ENCODE measurements at regions not wholly inside any gene's neighbourhood (a gene's known extent, or its start where the extent isn't known, plus 50 kb on each side); places are given as distances from the start of the nearest gene placed in this dataset.
"Not testable (repeated sequence)": the region's sequence is repeated elsewhere in the genome, so short reads cannot be mapped to it uniquely, and the experiment has no call there.

DNA sequence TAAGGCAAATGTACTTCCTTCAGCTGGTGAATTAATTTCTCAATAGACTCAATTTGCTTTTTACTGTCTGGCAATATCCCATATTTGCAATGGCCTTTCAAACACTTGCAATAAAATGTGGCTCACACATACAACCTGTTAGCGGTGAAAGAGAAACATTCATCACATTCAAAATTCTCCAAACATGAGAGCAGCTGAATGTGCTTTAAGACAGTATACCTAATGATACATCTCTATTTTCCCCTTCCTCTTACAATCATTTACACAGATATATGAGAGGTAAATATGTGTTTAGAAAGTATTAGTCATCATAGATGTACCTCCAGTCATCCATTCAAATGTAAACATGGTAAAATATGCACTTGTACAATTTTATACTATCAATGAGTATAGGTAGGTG is 61.5 kb upstream of the GOLGA8O start:
- H3K27me3 ChIP-seq (ENCODE audit: control insufficient read depth, insufficient read depth, low read length); POLR2A ChIA-PET; ATAC-seq; intact Hi-C loops (cut with micrococcal nuclease; ENCODE audit: unreplicated experiment); H3K9me3 ChIP-seq (ENCODE audit: control insufficient read depth, insufficient read depth, low read depth, low read length); H3K27ac ChIP-seq (ENCODE audit: low read length); in situ Hi-C loops (cut with HindIII; ENCODE audit: low pct_unique_long_range_greater_than_20kb, low sequenced_read_pairs); BruUV-seq (replicated peaks); H3K4me3 ChIP-seq (ENCODE audit: low read depth in 2 of 2, low read length in 2 of 2); H3K36me3 ChIP-seq (ENCODE audit: control insufficient read depth, insufficient read depth, low read length); CTCF ChIA-PET; H3K4me1 ChIP-seq (ENCODE audit: control insufficient read depth, insufficient read depth, low read length); DNase-seq (ENCODE audit: low read depth, low spot score): not testable (repeated sequence)

DNA sequence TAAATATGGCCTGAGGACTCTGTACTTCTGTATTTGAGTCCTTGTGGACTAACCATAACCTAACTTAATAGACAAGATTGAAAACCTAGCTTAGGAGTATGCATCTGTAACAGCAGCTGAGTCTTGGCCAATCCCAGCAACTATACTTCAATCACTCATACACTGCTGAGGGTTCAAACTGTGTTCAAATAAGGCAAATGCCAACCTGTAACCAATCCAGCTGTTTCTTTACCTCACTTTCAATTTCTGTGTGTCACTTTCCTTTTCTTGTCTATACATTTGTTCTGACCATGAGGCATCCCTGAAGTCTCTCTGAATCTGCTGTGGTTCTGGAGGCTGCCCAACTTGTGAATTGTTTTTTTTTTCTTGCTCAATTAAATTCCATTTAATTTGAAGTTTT is 57.9 kb upstream of the GOLGA8O start:
- BruUV-seq (replicated peaks); H3K27ac ChIP-seq (ENCODE audit: low read length); H3K27me3 ChIP-seq (ENCODE audit: control insufficient read depth, insufficient read depth, low read length); in situ Hi-C loops (cut with HindIII; ENCODE audit: low pct_unique_long_range_greater_than_20kb, low sequenced_read_pairs); ATAC-seq; H3K4me1 ChIP-seq (ENCODE audit: control insufficient read depth, insufficient read depth, low read length); DNase-seq (ENCODE audit: low read depth, low spot score); intact Hi-C loops (cut with micrococcal nuclease; ENCODE audit: unreplicated experiment); H3K9me3 ChIP-seq (ENCODE audit: control insufficient read depth, insufficient read depth, low read depth, low read length); H3K36me3 ChIP-seq (ENCODE audit: control insufficient read depth, insufficient read depth, low read length); POLR2A ChIA-PET; H3K4me3 ChIP-seq (ENCODE audit: low read depth in 2 of 2, low read length in 2 of 2); CTCF ChIA-PET: not testable (repeated sequence)

DNA sequence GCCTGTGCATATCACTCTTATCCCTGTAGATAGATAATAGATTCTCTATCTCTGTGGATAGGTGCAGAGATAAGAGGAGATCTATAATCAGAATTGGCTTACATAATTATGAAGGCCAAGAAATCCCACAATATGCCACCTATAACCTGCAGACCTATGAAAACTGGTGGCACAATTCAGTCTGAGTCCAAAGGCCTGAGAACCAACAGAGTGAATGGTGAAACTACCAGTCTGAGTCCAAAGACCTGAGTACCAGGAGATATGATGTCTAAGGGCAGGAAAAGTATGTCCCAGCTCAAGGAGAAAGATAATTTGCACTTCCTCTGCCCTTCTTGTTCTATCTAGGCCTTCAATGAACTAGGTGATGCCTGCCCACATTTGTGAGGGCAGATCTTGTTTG is 54.6 kb upstream of the GOLGA8O start:
- H3K4me1 ChIP-seq (ENCODE audit: control insufficient read depth, insufficient read depth, low read length); H3K27ac ChIP-seq (ENCODE audit: low read length): not testable (repeated sequence)

DNA sequence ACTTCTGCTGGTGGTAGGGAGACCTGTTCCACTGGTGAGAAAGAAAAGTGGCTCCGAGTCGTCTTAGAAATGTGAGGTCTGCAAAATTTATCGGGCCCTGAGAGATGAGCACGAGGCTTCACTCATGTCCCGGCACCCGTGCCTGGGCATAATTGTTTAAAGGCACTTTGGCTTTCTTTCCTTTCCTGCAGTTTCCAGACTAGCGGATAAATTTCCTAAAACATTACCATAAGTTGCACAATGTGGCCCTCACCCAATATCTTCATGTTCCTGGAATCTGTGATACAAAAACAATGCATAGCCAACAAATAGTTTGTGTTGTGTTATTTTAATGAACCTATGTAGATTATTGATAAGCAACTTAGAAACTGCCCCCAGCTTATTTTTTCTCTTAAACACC is 52.6 kb upstream of the GOLGA8O start:
- DNase-seq (ENCODE audit: low read depth, low spot score); H3K36me3 ChIP-seq (ENCODE audit: control insufficient read depth, insufficient read depth, low read length); H3K4me1 ChIP-seq (ENCODE audit: control insufficient read depth, insufficient read depth, low read length); in situ Hi-C loops (cut with HindIII; ENCODE audit: low pct_unique_long_range_greater_than_20kb, low sequenced_read_pairs); ATAC-seq; H3K27ac ChIP-seq (ENCODE audit: low read length); H3K9me3 ChIP-seq (ENCODE audit: control insufficient read depth, insufficient read depth, low read depth, low read length); POLR2A ChIA-PET; H3K4me3 ChIP-seq (ENCODE audit: low read depth in 2 of 2, low read length in 2 of 2); CTCF ChIA-PET; intact Hi-C loops (cut with micrococcal nuclease; ENCODE audit: unreplicated experiment); BruUV-seq (replicated peaks); H3K27me3 ChIP-seq (ENCODE audit: control insufficient read depth, insufficient read depth, low read length): not testable (repeated sequence)

More for the DNA sequence above, 54.6 kb upstream of the GOLGA8O start:
- POLR2A ChIA-PET; BruUV-seq (replicated peaks); H3K36me3 ChIP-seq (ENCODE audit: control insufficient read depth, insufficient read depth, low read length); CTCF ChIA-PET; H3K27me3 ChIP-seq (ENCODE audit: control insufficient read depth, insufficient read depth, low read length); DNase-seq (ENCODE audit: low read depth, low spot score); ATAC-seq; H3K4me3 ChIP-seq (ENCODE audit: low read depth in 2 of 2, low read length in 2 of 2); H3K9me3 ChIP-seq (ENCODE audit: control insufficient read depth, insufficient read depth, low read depth, low read length); in situ Hi-C loops (cut with HindIII; ENCODE audit: low pct_unique_long_range_greater_than_20kb, low sequenced_read_pairs); intact Hi-C loops (cut with micrococcal nuclease; ENCODE audit: unreplicated experiment): not testable (repeated sequence)

DNA sequence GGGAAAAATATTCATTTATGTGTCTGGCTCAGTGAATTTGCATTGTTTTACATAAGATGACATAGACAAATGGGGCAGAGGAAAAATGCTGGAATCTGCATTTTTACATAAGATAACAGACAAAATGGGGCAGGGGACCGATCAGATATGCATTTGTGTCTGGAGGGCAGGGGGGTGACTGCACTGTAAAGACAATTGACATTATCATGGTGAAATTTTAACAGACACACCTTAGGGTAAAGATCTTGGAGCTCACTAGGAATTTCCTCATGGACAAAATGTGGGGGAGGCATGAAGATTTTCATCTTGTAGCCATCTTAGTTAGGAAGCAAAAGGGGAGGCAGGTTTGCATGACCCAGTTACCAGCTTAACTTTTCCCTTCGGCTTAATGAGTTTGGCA is 51.4 kb upstream of the GOLGA8O start:
- H3K4me3 ChIP-seq (ENCODE audit: low read depth in 2 of 2, low read length in 2 of 2); H3K4me1 ChIP-seq (ENCODE audit: control insufficient read depth, insufficient read depth, low read length); H3K27ac ChIP-seq (ENCODE audit: low read length); ATAC-seq; H3K36me3 ChIP-seq (ENCODE audit: control insufficient read depth, insufficient read depth, low read length); BruUV-seq (replicated peaks); POLR2A ChIA-PET; in situ Hi-C loops (cut with HindIII; ENCODE audit: low pct_unique_long_range_greater_than_20kb, low sequenced_read_pairs); H3K27me3 ChIP-seq (ENCODE audit: control insufficient read depth, insufficient read depth, low read length); CTCF ChIA-PET; DNase-seq (ENCODE audit: low read depth, low spot score); H3K9me3 ChIP-seq (ENCODE audit: control insufficient read depth, insufficient read depth, low read depth, low read length); intact Hi-C loops (cut with micrococcal nuclease; ENCODE audit: unreplicated experiment): not testable (repeated sequence)

DNA sequence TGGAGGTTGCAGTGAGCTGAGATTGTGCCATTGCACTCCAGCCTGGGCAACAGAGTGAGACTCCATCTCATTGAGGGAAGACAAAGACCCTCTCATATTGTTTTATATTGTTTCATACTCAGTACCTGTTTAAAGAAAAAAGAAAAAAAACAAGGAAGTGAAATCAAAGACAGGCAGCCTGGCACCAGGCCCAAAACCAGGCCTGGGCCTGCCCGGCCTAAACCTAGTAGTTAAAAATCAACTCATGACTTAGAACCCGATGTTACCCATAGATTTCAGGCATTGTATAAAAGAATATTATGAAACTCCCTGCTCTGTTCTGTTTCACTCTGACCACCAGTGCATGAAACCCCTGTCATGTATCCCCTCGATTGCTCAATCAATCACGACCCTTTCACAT is 50.2 kb upstream of the GOLGA8O start:
- CTCF ChIA-PET; H3K27me3 ChIP-seq (ENCODE audit: control insufficient read depth, insufficient read depth, low read length); in situ Hi-C loops (cut with HindIII; ENCODE audit: low pct_unique_long_range_greater_than_20kb, low sequenced_read_pairs); ATAC-seq; BruUV-seq (replicated peaks); H3K36me3 ChIP-seq (ENCODE audit: control insufficient read depth, insufficient read depth, low read length); H3K4me1 ChIP-seq (ENCODE audit: control insufficient read depth, insufficient read depth, low read length); H3K27ac ChIP-seq (ENCODE audit: low read length); H3K4me3 ChIP-seq (ENCODE audit: low read depth in 2 of 2, low read length in 2 of 2); DNase-seq (ENCODE audit: low read depth, low spot score); H3K9me3 ChIP-seq (ENCODE audit: control insufficient read depth, insufficient read depth, low read depth, low read length); intact Hi-C loops (cut with micrococcal nuclease; ENCODE audit: unreplicated experiment); POLR2A ChIA-PET: not testable (repeated sequence)
